SHP77 (cell line): ENCODE measurements at regions not wholly inside any gene's neighbourhood (a gene's known extent, or its start where the extent isn't known, plus 50 kb on each side); places are given as distances from the start of the nearest gene placed in this dataset.

Experiments
- DNase-seq, 2 experiments: peaks; one replicate each; lab custom pipeline; 2025; lab: John Stamatoyannopoulos, UW

DNA sequence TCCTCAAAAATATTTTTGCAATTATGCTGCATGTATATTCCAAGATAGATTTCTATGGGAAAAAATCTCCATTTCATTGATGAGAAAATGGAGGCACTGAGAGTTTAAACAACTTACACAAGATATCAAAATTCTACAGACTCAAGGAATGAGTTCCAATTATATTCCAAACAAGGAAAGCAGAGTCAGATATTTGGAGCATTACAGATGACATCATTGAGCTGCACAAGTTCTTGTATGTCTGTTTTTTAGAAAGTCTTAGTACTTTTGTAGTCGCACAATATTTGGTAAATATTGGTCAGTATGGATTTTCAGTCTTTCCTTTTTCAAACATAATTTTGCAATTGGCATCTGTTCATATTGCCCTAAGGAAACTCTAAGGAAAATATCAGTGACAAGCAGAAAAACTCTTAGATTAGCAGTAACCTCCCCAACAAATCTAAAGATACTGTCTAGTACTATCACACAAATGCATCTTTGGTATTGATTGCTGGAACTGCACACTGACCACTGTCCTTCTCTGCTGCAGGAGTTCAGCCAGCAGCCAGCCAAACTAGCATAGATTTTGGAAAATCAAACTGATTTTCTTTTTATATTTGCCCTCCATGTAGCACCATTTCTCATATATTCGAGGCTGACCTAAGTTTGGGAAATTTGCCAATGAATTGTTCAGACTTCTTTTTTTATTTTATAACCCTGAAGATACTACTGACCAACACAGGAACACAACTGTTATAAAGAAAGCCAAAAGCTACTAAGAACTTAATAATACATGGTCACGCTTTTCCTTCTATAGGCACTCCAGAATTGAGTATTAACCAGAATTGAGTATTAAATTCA lies 51.7 kb upstream of the TBX18 start:
- no peak for DNase-seq
